Thyroid gland (tissue), 4 donors: ENCODE measurements at regions not wholly inside any gene's neighbourhood (a gene's known extent, or its start where the extent isn't known, plus 50 kb on each side); places are given as distances from the start of the nearest gene placed in this dataset.

ENCODE experiments used
- DNase-seq, 2 donors: peaks; one replicate each; pipeline ENCODE4 v3.0.0-alpha.2; 2019
- H3K27ac ChIP-seq, 3 donors: fragments of 200-600 bp; sonication (generic); 1 replicate in 2 of 3; 2 replicates in 1 of 3; pipeline ENCODE4 v1.5.1; 2016 to 2019; ENCODE audit warnings: mild to moderate bottlenecking in 1 of 3, moderate library complexity in 1 of 3
- H3K27me3 ChIP-seq: fragments of 200-600 bp; sonication (generic); one replicate; pipeline ENCODE4 v1.5.1; 2019
- H3K36me3 ChIP-seq, 2 donors: fragments of 200-600 bp; sonication (generic); one replicate each; pipeline ENCODE4 v1.5.1; 2016 to 2019
- H3K4me1 ChIP-seq, 2 donors: fragments of 200-600 bp; sonication (generic); one replicate each; pipeline ENCODE4 v1.5.1; 2017 to 2019
- H3K4me3 ChIP-seq, 3 donors: fragments of 200-600 bp; sonication (generic); replicated peaks in 1 of 3; 1 replicate in 2 of 3; 2 replicates in 1 of 3; pipeline ENCODE4 v1.5.1; 2016; ENCODE audit warnings: mild to moderate bottlenecking in 1 of 3
- H3K9me3 ChIP-seq: fragments of 200-600 bp; sonication (generic); one replicate; pipeline ENCODE4 v1.5.1; 2017
- POLR2A ChIP-seq, 2 donors: fragments of 450-650 bp; IDR thresholded peaks; one replicate each; pipeline ENCODE4 v1.6.1; 2017; ENCODE audit warnings: antibody characterized with exemption in 2 of 2, mild to moderate bottlenecking in 2 of 2, moderate library complexity in 1 of 2
- WGBS, 2 donors: methylation state at CpG; one replicate each; pipeline ENCODE4 v1.1.5; 2017; 5-methylcytosine and 5-hydroxymethylcytosine counted together
- intact Hi-C: fragments of 100-400 bp; cut with DNase I; formaldehyde crosslinking; loops from one replicate; pipeline ENCODE4 v1.15.1; 2023
- TF ChIP-seq, protein P1 (sequence below), 6 experiments: fragments of 200-600 bp in 3 of 6; fragments of 450-650 bp in 3 of 6; sonication (generic) in 3 of 6; IDR thresholded peaks; one replicate each; pipeline ENCODE4 v1.5.1; 2016 to 2019; ENCODE audit warnings: antibody characterized with exemption in 6 of 6, mild to moderate bottlenecking in 2 of 6, inconsistent platforms in 1 of 6, moderate library complexity in 1 of 6

DNA sequence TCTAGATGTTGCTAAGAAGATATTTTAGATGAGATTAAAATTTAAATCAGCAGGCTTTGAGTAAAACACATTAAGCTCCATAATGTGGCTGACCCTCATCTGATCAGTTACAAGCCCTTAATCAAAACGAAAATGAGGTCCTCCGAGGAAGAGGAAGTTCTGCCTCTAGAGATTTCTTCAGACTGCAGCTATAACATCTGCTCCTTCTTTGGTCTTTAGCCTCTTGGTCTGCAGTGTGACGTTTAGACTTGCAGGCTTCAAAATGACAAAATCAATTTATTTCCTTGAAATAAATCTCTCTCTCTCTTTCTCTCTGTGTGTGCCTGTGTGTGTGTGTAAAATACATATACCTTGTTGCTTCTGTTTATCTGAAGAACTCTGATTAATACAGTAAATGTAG lies 1429.8 kb upstream of the CDH9 start:
- H3K4me1 ChIP-seq, result no peaks in the 10 kb centered on the region
- intact Hi-C loops, result no loop called here
- H3K36me3 ChIP-seq, result no peaks in the 10 kb centered on the region
- TF ChIP-seq, protein P1, sequence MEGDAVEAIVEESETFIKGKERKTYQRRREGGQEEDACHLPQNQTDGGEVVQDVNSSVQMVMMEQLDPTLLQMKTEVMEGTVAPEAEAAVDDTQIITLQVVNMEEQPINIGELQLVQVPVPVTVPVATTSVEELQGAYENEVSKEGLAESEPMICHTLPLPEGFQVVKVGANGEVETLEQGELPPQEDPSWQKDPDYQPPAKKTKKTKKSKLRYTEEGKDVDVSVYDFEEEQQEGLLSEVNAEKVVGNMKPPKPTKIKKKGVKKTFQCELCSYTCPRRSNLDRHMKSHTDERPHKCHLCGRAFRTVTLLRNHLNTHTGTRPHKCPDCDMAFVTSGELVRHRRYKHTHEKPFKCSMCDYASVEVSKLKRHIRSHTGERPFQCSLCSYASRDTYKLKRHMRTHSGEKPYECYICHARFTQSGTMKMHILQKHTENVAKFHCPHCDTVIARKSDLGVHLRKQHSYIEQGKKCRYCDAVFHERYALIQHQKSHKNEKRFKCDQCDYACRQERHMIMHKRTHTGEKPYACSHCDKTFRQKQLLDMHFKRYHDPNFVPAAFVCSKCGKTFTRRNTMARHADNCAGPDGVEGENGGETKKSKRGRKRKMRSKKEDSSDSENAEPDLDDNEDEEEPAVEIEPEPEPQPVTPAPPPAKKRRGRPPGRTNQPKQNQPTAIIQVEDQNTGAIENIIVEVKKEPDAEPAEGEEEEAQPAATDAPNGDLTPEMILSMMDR (IDR thresholded peaks at IDR 0.05), result no peak
- TF ChIP-seq POLR2A (IDR thresholded peaks at IDR 0.05), result no peak
- DNase-seq, result no peak
- H3K4me3 ChIP-seq, result no peak overlapping the region
- H3K27me3 ChIP-seq, result no peaks in the 10 kb centered on the region
- no peak overlapping the region for H3K27ac ChIP-seq
- no peaks in the 10 kb centered on the region for H3K9me3 ChIP-seq
- 43 to 54% methylated on average over 3 of the region's 3 CpGs for WGBS, 2 donors

DNA sequence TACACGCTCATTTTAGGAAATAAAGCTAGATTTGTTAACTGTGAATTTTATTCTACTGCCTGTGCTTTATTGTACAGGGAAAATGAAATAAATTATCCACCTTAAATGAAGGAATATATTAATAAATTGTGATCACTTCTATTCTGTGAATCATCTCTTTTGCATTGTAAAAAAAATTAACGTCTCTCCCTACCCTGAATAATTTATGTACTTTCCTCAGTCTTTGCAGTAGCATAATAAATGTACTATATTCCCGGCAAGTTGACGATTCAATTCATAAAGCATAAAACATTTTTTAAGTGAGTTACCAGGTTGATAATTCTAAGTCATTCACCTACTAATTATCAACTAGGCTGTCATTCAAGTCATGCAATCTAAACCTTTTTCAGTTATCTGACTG lies 1425.3 kb upstream of the CDH9 start:
- no peaks in the 10 kb centered on the region for H3K27me3 ChIP-seq
- DNase-seq, result no peak
- no peaks in the 10 kb centered on the region for H3K36me3 ChIP-seq
- WGBS, 2 donors, result 95 to 97% methylated on average over 4 of the region's 4 CpGs
- H3K27ac ChIP-seq, result no peak overlapping the region
- intact Hi-C loops, result no loop called here
- no peaks in the 10 kb centered on the region for H3K9me3 ChIP-seq
- TF ChIP-seq POLR2A (IDR thresholded peaks at IDR 0.05), result no peak
- TF ChIP-seq, protein P1 (IDR thresholded peaks at IDR 0.05), result no peak
- H3K4me3 ChIP-seq, result no peak overlapping the region
- H3K4me1 ChIP-seq, result no peaks in the 10 kb centered on the region

DNA sequence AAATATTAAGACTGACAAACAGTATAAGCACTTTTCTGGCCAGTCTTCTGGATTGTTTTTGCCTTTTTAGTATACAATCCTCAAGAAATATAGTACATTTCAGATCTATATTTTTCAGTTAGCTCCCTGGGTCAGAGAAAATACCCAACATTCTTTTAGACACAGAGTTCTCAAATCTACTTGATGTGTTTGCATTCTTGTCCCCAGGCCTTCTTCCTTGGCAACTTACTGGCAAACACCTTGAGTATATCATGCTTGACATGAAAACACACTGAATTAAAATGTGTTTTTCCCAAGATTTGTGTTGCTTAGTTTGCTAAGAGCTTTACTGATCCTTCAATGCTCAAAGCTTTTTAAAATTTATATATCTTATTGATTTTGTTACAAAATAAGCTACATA lies 1413.1 kb upstream of the CDH9 start:
- TF ChIP-seq, protein P1 (IDR thresholded peaks at IDR 0.05), result no peak
- TF ChIP-seq POLR2A (IDR thresholded peaks at IDR 0.05), result no peak
- intact Hi-C loops, result no loop called here
- H3K4me3 ChIP-seq, result no peak overlapping the region
- no peak for DNase-seq
- H3K36me3 ChIP-seq, result no peaks in the 10 kb centered on the region
- peak overlapping the region in 1 of 3 donors; percentile 13 for H3K27ac ChIP-seq
- no peaks in the 10 kb centered on the region for H3K27me3 ChIP-seq
- peaks cover 0 to 5% of the 10 kb centered on the region in 2 donors for H3K4me1 ChIP-seq
- no peaks in the 10 kb centered on the region for H3K9me3 ChIP-seq

DNA sequence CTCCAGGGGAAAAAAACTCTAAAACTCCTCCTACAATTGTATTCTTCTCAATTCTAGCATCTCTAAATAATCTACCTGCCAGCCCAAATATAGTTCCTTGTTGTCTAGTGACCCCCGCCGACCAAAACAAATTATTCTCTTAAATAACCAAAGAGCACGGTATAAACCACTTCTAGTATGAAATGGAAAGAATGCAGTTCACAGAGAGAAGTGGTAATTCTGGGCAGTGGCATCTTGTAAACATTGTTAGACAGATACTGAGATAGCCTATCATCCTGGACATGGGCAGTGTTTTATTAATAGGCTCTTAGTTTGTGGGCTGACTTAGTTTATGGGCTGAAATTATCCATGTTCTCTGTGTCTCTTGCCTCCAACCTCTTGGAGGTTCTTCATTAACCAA lies 1412.6 kb upstream of the CDH9 start:
- intact Hi-C loops, result no loop called here
- 42 to 53% methylated on average over 3 of the region's 3 CpGs for WGBS, 2 donors
- H3K27me3 ChIP-seq, result no peaks in the 10 kb centered on the region
- DNase-seq, result no peak
- H3K27ac ChIP-seq, result no peak overlapping the region
- no peak overlapping the region for H3K4me3 ChIP-seq
- TF ChIP-seq POLR2A (IDR thresholded peaks at IDR 0.05), result no peak
- TF ChIP-seq, protein P1 (IDR thresholded peaks at IDR 0.05), result no peak
- H3K4me1 ChIP-seq, result peaks cover 0 to 5% of the 10 kb centered on the region in 2 donors
- no peaks in the 10 kb centered on the region for H3K36me3 ChIP-seq
- H3K9me3 ChIP-seq, result no peaks in the 10 kb centered on the region

DNA sequence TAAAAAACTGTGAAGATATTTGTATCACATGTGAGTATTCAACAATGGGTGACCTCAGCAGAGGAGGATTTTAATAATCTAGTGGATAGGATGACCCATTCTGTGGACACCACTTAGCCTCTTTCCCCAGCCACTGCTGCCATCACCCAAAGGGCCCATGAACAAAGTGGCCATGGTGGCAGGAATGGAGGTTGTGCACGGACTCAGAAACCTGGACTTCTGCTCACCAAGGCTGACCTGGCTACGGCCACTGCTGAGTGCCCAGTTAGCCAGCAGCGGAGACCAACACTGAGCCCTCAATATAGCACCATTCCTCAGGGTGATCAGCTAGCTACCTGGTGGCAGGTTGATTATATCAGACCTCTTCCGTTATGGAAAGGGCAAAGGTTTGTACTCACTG lies 1410.4 kb upstream of the CDH9 start:
- Histone ChIP-seq H3K4me1 (peaks cover 0 to 5% of the 10 kb centered on the region in 2 donors), H3K4me3 (no peak overlapping the region), H3K27me3 (no peaks in the 10 kb centered on the region), H3K9me3 (no peaks in the 10 kb centered on the region), H3K27ac (no peak overlapping the region), H3K36me3 (no peaks in the 10 kb centered on the region)
- no peak for TF ChIP-seq POLR2A (IDR thresholded peaks at IDR 0.05)
- TF ChIP-seq, protein P1 (IDR thresholded peaks at IDR 0.05), result no peak
- WGBS, 2 donors, result 95 to 96% methylated on average over 3 to 4 of the region's 4 CpGs
- DNase-seq, result no peak
- intact Hi-C loops, result no loop called here
